SK-N-SH (cell line): ENCODE measurements at regions not wholly inside any gene's neighbourhood (a gene's known extent, or its start where the extent isn't known, plus 50 kb on each side); places are given as distances from the start of the nearest gene placed in this dataset.

Experiments
- CTCF ChIA-PET: fragments of 300-600, 350-600 bp; formaldehyde crosslinking; extraction: SDS; loops from one replicate; lab custom pipeline; 2021; lab: Yijun Ruan, JAX
- POLR2A ChIA-PET: fragments of 350-600 bp; sonication (Branson Sonifier 250); formaldehyde crosslinking; extraction: SDS; loops from one replicate; lab custom pipeline; 2020; ENCODE audit warnings: antibody characterized with exemption, inconsistent platforms; lab: Yijun Ruan, JAX
- DNase-seq: peaks from one replicate; pipeline ENCODE4 v3.0.0; 2012
- H2AFZ ChIP-seq: fragments of 200-600 bp; sonication (generic); 2 replicates; pipeline ENCODE4 v1.8.1; 2016; ENCODE audit warnings: antibody characterized with exemption, mild to moderate bottlenecking, low read depth
- H3F3A ChIP-seq: fragments of 200-600 bp; sonication (generic); replicated peaks from 2 replicates; pipeline ENCODE3; 2016; ENCODE audit warnings: antibody characterized with exemption, mild to moderate bottlenecking; ENCODE audit not compliant: insufficient read depth
- H3K27ac ChIP-seq, 2 experiments: fragments of 200-500 bp in 1 of 2; fragments of 200-600 bp in 1 of 2; sonication (Bioruptor generic) in 1 of 2; sonication (generic), shearing (Covaris generic) in 1 of 2; 2 replicates each; pipeline versions ENCODE4 v1.5.1 to v1.6.1; 2014 to 2016; ENCODE audit warnings: low read depth in 2 of 2, inconsistent platforms in 1 of 2, low read length in 1 of 2, mild to moderate bottlenecking in 1 of 2, mixed read lengths in 1 of 2
- H3K27me3 ChIP-seq: fragments of 200-600 bp; sonication (generic), shearing (Covaris generic); 2 replicates; pipeline ENCODE4 v1.6.1; 2016; ENCODE audit warnings: mixed run types; ENCODE audit not compliant: insufficient read depth
- H3K36me3 ChIP-seq, 2 experiments: fragments of 200-500 bp in 1 of 2; fragments of 200-600 bp in 1 of 2; sonication (Bioruptor generic) in 1 of 2; sonication (generic) in 1 of 2; replicated peaks in 1 of 2; 2 replicates each; pipeline versions ENCODE3 to v1.5.1; 2014 to 2016; ENCODE audit warnings: low read length in 1 of 2, mild to moderate bottlenecking in 1 of 2; ENCODE audit not compliant: insufficient read depth in 2 of 2, control insufficient read depth in 1 of 2
- H3K4me1 ChIP-seq, 2 experiments: fragments of 200-500 bp in 1 of 2; fragments of 200-600 bp in 1 of 2; sonication (Bioruptor generic) in 1 of 2; sonication (generic), shearing (Covaris generic) in 1 of 2; 2 replicates each; pipeline versions ENCODE4 v1.5.1 to v1.6.1; 2014 to 2016; ENCODE audit warnings: low read depth in 1 of 2, low read length in 1 of 2, mixed run types in 1 of 2; ENCODE audit not compliant: insufficient read depth in 2 of 2, control insufficient read depth in 1 of 2
- H3K4me2 ChIP-seq: fragments of 200-600 bp; sonication (generic), shearing (Covaris generic); 2 replicates; pipeline ENCODE4 v1.6.1; 2017; ENCODE audit warnings: mixed run types
- H3K4me3 ChIP-seq, 2 experiments: fragments of 200-500 bp in 1 of 2; fragments of 200-600 bp in 1 of 2; sonication (Bioruptor generic) in 1 of 2; sonication (generic), shearing (Covaris generic) in 1 of 2; 2 replicates each; pipeline versions ENCODE4 v1.5.1 to v1.8.1; 2014 to 2016; ENCODE audit warnings: low read depth in 2 of 2, inconsistent platforms in 1 of 2, low read length in 1 of 2, mild to moderate bottlenecking in 1 of 2, mixed read lengths in 1 of 2, moderate library complexity in 1 of 2
- H3K79me2 ChIP-seq: fragments of 200-600 bp; sonication (generic); 2 replicates; pipeline ENCODE4 v1.8.1; 2017; ENCODE audit warnings: mild to moderate bottlenecking; ENCODE audit not compliant: insufficient read depth
- H3K9ac ChIP-seq: fragments of 200-600 bp; sonication (generic); 2 replicates; pipeline ENCODE4 v1.6.1; 2017; ENCODE audit warnings: mixed run types
- H3K9me2 ChIP-seq: fragments of 200-600 bp; sonication (generic); 2 replicates; pipeline ENCODE4 v1.6.1; 2017; ENCODE audit warnings: mixed run types
- H3K9me3 ChIP-seq: fragments of 200-600 bp; sonication (generic); 2 replicates; pipeline ENCODE4 v1.6.1; 2017; ENCODE audit warnings: mixed run types, mild to moderate bottlenecking, moderate library complexity
- H4K20me1 ChIP-seq: fragments of 200-600 bp; sonication (generic); 2 replicates; pipeline ENCODE4 v1.6.1; 2017; ENCODE audit warnings: mild to moderate bottlenecking, mixed run types; ENCODE audit not compliant: insufficient read depth
- CHD2 ChIP-seq: fragments of 150-350 bp; IDR thresholded peaks from 2 replicates; pipeline ENCODE4 v1.6.1; 2018; ENCODE audit warnings: low read length; ENCODE audit not compliant: partially characterized antibody
- ELF1 ChIP-seq: IDR thresholded peaks from 2 replicates; pipeline ENCODE4 v1.4.0; 2012
- EP300 ChIP-seq, 2 experiments: IDR thresholded peaks; 2 replicates each; pipeline versions ENCODE4 v1.4.0 to v1.6.1; 2012; ENCODE audit warnings: borderline replicate concordance in 1 of 2, low read depth in 1 of 2, low read length in 1 of 2
- EZH2phosphoT487 ChIP-seq: fragments of 200-600 bp; sonication (generic); IDR thresholded peaks from 2 replicates; pipeline ENCODE4 v1.6.1; 2017; ENCODE audit warnings: low read depth, mixed run types, mild to moderate bottlenecking, antibody characterized with exemption, moderate library complexity, borderline replicate concordance
- FOSL2 ChIP-seq: IDR thresholded peaks from 2 replicates; pipeline ENCODE4 v1.4.0; 2012; ENCODE audit warnings: low read depth, mild to moderate bottlenecking, moderate library complexity, borderline replicate concordance
- FOXM1 ChIP-seq: IDR thresholded peaks from 2 replicates; pipeline ENCODE4 v1.4.0; 2012; ENCODE audit warnings: low read depth, mild to moderate bottlenecking
- GATA2 ChIP-seq: sonication (generic); formaldehyde crosslinking; IDR thresholded peaks from 2 replicates; pipeline ENCODE4 v1.5.0; 2020; ENCODE audit warnings: mild to moderate bottlenecking, missing genetic modification reagents
- NFIC ChIP-seq: IDR thresholded peaks from 2 replicates; pipeline ENCODE4 v1.4.0; 2012; ENCODE audit warnings: borderline replicate concordance
- PBX3 ChIP-seq: IDR thresholded peaks from 2 replicates; pipeline ENCODE4; 2012
- RAD21 ChIP-seq: IDR thresholded peaks from 2 replicates; pipeline ENCODE4 v1.6.1; 2012; ENCODE audit warnings: mild to moderate bottlenecking, low read length
- RFX5 ChIP-seq: IDR thresholded peaks from 2 replicates; pipeline ENCODE4 v1.6.1; 2012; ENCODE audit warnings: mild to moderate bottlenecking, improper control_type of control experiment, low read length
- SIN3A ChIP-seq: IDR thresholded peaks from 2 replicates; pipeline ENCODE4 v1.6.1; 2012; ENCODE audit warnings: low read depth, mild to moderate bottlenecking, low read length, moderate library complexity, borderline replicate concordance
- SMC3 ChIP-seq: IDR thresholded peaks from 2 replicates; pipeline ENCODE4 v1.6.1; 2012; ENCODE audit warnings: low read depth, low read length, improper control_type of control experiment
- TAF1 ChIP-seq: IDR thresholded peaks from 2 replicates; pipeline ENCODE4 v1.6.1; 2012; ENCODE audit warnings: low read depth, mild to moderate bottlenecking, low read length, moderate library complexity, borderline replicate concordance
- TEAD4 ChIP-seq: IDR thresholded peaks from 2 replicates; pipeline ENCODE4 v1.4.0; 2012; ENCODE audit warnings: mild to moderate bottlenecking, borderline replicate concordance; ENCODE audit not compliant: insufficient read depth
- USF1 ChIP-seq: IDR thresholded peaks from 2 replicates; pipeline ENCODE4 v1.4.0; 2012; ENCODE audit warnings: low read depth, borderline replicate concordance
- YY1 ChIP-seq: IDR thresholded peaks from 2 replicates; pipeline ENCODE4 v1.4.0; 2012; ENCODE audit warnings: low read depth, mild to moderate bottlenecking
- ZBTB33 ChIP-seq: IDR thresholded peaks from 2 replicates; pipeline ENCODE4 v1.4.0; 2012; ENCODE audit warnings: low read depth, borderline replicate concordance
- WGBS: methylation state at CpG from one replicate; pipeline ENCODE4 v1.1.6; 2017; ENCODE audit warnings: low lambda C conversion rate; 5-methylcytosine and 5-hydroxymethylcytosine counted together
- TF ChIP-seq, protein P1 (sequence below): fragments of 150-350 bp; IDR thresholded peaks from 2 replicates; pipeline ENCODE4 v1.6.1; 2016; ENCODE audit warnings: mild to moderate bottlenecking, low read depth, low read length

DNA sequence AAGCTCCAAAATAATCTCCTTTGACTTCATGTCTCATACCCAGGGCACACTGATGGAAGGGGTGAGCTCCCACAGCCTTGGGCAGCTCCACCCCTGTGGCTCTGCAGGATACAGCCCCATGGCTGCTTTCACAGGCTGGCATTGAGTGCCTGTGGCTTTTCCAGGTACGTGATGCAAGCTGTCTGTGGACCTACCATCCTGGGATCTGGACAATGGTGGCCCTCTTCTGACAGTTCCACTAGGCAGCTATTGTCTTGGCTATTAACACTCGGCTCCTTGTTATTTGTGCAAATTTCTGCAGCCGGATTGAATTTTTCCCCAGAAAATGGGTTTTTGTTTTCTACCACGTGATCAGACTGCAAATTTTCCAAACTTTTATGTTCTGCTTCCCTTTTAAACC is 634.2 kb downstream of the TSN start:
- H3K9ac ChIP-seq, result no peak overlapping the region
- peaks cover 3% of the 10 kb centered on the region; the same call in 1 of the 2 replicates for H3K9me3 ChIP-seq
- H2AFZ ChIP-seq, result no peak overlapping the region
- no peak for DNase-seq
- H3K4me2 ChIP-seq, result no peak overlapping the region
- no peaks in the 10 kb centered on the region for H3K36me3 ChIP-seq
- H3K79me2 ChIP-seq, result no peaks in the 10 kb centered on the region
- 28% methylated on average over 4 of the region's 4 CpGs for WGBS
- H3K27me3 ChIP-seq, result no peaks in the 10 kb centered on the region
- no peaks in the 10 kb centered on the region for H3K9me2 ChIP-seq
- H3K4me3 ChIP-seq, result no peak overlapping the region
- TF ChIP-seq, protein P1, sequence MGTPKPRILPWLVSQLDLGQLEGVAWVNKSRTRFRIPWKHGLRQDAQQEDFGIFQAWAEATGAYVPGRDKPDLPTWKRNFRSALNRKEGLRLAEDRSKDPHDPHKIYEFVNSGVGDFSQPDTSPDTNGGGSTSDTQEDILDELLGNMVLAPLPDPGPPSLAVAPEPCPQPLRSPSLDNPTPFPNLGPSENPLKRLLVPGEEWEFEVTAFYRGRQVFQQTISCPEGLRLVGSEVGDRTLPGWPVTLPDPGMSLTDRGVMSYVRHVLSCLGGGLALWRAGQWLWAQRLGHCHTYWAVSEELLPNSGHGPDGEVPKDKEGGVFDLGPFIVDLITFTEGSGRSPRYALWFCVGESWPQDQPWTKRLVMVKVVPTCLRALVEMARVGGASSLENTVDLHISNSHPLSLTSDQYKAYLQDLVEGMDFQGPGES, result no peak
- TF ChIP-seq EP300 (IDR thresholded peaks at IDR 0.05; ENCODE audit: borderline replicate concordance in 1 of 2, low read depth in 1 of 2, low read length in 1 of 2) (no peak), GATA2 (no peak), TEAD4 (no peak), FOSL2 (no peak), NFIC (no peak), EZH2phosphoT487 (no peak), SMC3 (no peak), ELF1 (no peak), ZBTB33 (no peak), YY1 (no peak), RFX5 (no peak)
- no peaks in the 10 kb centered on the region for H3F3A ChIP-seq
- POLR2A ChIA-PET, result no interaction called here
- H3K4me1 ChIP-seq, result peaks cover 0 to 12% of the 10 kb centered on the region in 2 experiments; a peak in 2 of 4 replicates
- H3K27ac ChIP-seq, result no peak overlapping the region
- no peaks in the 10 kb centered on the region for H4K20me1 ChIP-seq
- CTCF ChIA-PET, result interaction anchor here (1.2 kb wide), 1 partner anchor 15 kb away, joined by 3 read pairs; no protein-coding TSS in a partner anchor

GRCh38 chr2:122390406-122390805 is 635.0 kb downstream of the TSN start:
- Histone ChIP-seq H4K20me1 (no peaks in the 10 kb centered on the region), H3K9ac (no peak overlapping the region), H3K36me3 (no peaks in the 10 kb centered on the region), H3K4me1 (peaks cover 0 to 6% of the 10 kb centered on the region in 2 experiments; a peak in 2 of 4 replicates), H2AFZ (no peak overlapping the region), H3K9me3 (no peaks in the 10 kb centered on the region), H3K27me3 (no peaks in the 10 kb centered on the region), H3K4me2 (no peak overlapping the region), H3K27ac (no peak overlapping the region), H3K79me2 (no peaks in the 10 kb centered on the region), H3K9me2 (no peaks in the 10 kb centered on the region), H3K4me3 (no peak overlapping the region), H3F3A (no peaks in the 10 kb centered on the region)
- no peak for DNase-seq
- POLR2A ChIA-PET, result no interaction called here
- 0% methylated on average over 1 of the region's 1 CpG for WGBS
- CTCF ChIA-PET, result interaction anchor here (1.2 to 1.3 kb wide), 2 partner anchors 12 to 16 kb away, joined by 3 to 4 read pairs; no protein-coding TSS in a partner anchor
- TF ChIP-seq RFX5 (no peak), PBX3 (no peak), FOXM1 (no peak), FOSL2 (no peak), NFIC (no peak), USF1 (no peak), TAF1 (no peak), CHD2 (no peak), GATA2 (no peak), EZH2phosphoT487 (no peak), ELF1 (no peak), ZBTB33 (no peak), RAD21 (no peak), SIN3A (no peak)
- TF ChIP-seq, protein P1, result no peak
